WTC11 (cell line): ENCODE measurements at regions not wholly inside any gene's neighbourhood (a gene's known extent, or its start where the extent isn't known, plus 50 kb on each side); places are given as distances from the start of the nearest gene placed in this dataset.

Experiments used
- ATAC-seq: fragments of 200-7000 bp; cut with Tn5 transposase; 2 replicates; pipeline ENCODE4 v1.10.0; 2021; ENCODE audit warnings: mild to moderate bottlenecking, moderate library complexity
- CTCF ChIA-PET: fragments of 300-600 bp; sonication (Branson Sonifier 250); formaldehyde crosslinking; loops from one replicate; lab custom pipeline; 2021; ENCODE audit warnings: antibody characterized with exemption; lab: Charles Lee
- POLR2A ChIA-PET: fragments of 350-600 bp; sonication (Branson Sonifier 250); formaldehyde crosslinking; loops from one replicate; lab custom pipeline; 2021; ENCODE audit warnings: antibody characterized with exemption; lab: Charles Lee
- DNase-seq: peaks from one replicate; pipeline ENCODE4 v3.0.0; 2021; ENCODE audit warnings: low spot score
- H3K27ac Mint-ChIP-seq: 2 replicates; pipeline ENCODE4 v1.8.0; 2021; ENCODE audit warnings: mixed read lengths
- H3K27me3 Mint-ChIP-seq: 2 replicates; pipeline ENCODE4 v1.8.0; 2021; ENCODE audit warnings: low read depth, mild to moderate bottlenecking, moderate library complexity, mixed read lengths
- H3K36me3 Mint-ChIP-seq: 2 replicates; pipeline ENCODE4 v1.8.0; 2021; ENCODE audit warnings: mixed read lengths
- H3K4me1 Mint-ChIP-seq: 2 replicates; pipeline ENCODE4 v1.8.0; 2022; ENCODE audit warnings: mixed read lengths
- H3K4me3 Mint-ChIP-seq: 2 replicates; pipeline ENCODE4 v1.8.0; 2021; ENCODE audit warnings: mild to moderate bottlenecking, moderate library complexity, mixed read lengths
- H3K9me3 Mint-ChIP-seq: 2 replicates; pipeline ENCODE4 v1.8.0; 2021; ENCODE audit warnings: mixed read lengths
- ATF1 ChIP-seq: sonication (generic); formaldehyde crosslinking; IDR thresholded peaks from 2 replicates; pipeline ENCODE4 v1.8.1; 2023; ENCODE audit warnings: mild to moderate bottlenecking, moderate library complexity, missing genetic modification reagents
- CREM ChIP-seq: sonication (generic); formaldehyde crosslinking; IDR thresholded peaks from 2 replicates; pipeline ENCODE4 v1.8.1; 2022; ENCODE audit warnings: mild to moderate bottlenecking, missing genetic modification reagents, moderate library complexity
- E2F1 ChIP-seq: sonication (generic); formaldehyde crosslinking; IDR thresholded peaks from 2 replicates; pipeline ENCODE4 v1.8.0; 2022; ENCODE audit warnings: mild to moderate bottlenecking, missing genetic modification reagents
- E2F5 ChIP-seq: sonication (generic); formaldehyde crosslinking; IDR thresholded peaks from 2 replicates; pipeline ENCODE4 v1.8.1; 2022; ENCODE audit warnings: mild to moderate bottlenecking, moderate library complexity, missing genetic modification reagents
- ESRRA ChIP-seq: sonication (generic); formaldehyde crosslinking; IDR thresholded peaks from 2 replicates; pipeline ENCODE4 v1.8.1; 2022; ENCODE audit warnings: mild to moderate bottlenecking, missing genetic modification reagents, borderline replicate concordance
- FOXJ3 ChIP-seq: sonication (generic); formaldehyde crosslinking; IDR thresholded peaks from 2 replicates; pipeline ENCODE4 v1.9.0; 2021; ENCODE audit warnings: missing genetic modification reagents, mild to moderate bottlenecking, borderline replicate concordance
- FOXP1 ChIP-seq: sonication (generic); formaldehyde crosslinking; IDR thresholded peaks from 2 replicates; pipeline ENCODE4 v1.8.0; 2022; ENCODE audit warnings: missing genetic modification reagents, mild to moderate bottlenecking, moderate library complexity, borderline replicate concordance
- GABPB1 ChIP-seq: sonication (generic); formaldehyde crosslinking; IDR thresholded peaks from 2 replicates; pipeline ENCODE4 v1.8.1; 2023; ENCODE audit warnings: mild to moderate bottlenecking, missing genetic modification reagents
- HMGA2 ChIP-seq: fragments of 250-450 bp; sonication (Bioruptor Pico); IDR thresholded peaks from 2 replicates; pipeline ENCODE4 v1.4.0; 2021; ENCODE audit warnings: mild to moderate bottlenecking, moderate library complexity
- IRF2 ChIP-seq: sonication (generic); formaldehyde crosslinking; IDR thresholded peaks from 2 replicates; pipeline ENCODE4 v1.8.0; 2022; ENCODE audit warnings: low read depth, missing genetic modification reagents, borderline replicate concordance
- NFATC4 ChIP-seq: fragments of 250-450 bp; sonication (Bioruptor Pico); IDR thresholded peaks from 2 replicates; pipeline ENCODE4 v1.9.0; 2021; ENCODE audit warnings: mild to moderate bottlenecking
- OVOL2 ChIP-seq: fragments of 250-450 bp; sonication (Bioruptor Pico); IDR thresholded peaks from 2 replicates; pipeline ENCODE4 v1.9.0; 2021; ENCODE audit warnings: mild to moderate bottlenecking, borderline replicate concordance
- PRRX2 ChIP-seq: fragments of 250-450 bp; sonication (Bioruptor Pico); IDR thresholded peaks from 2 replicates; pipeline ENCODE4 v1.8.0; 2021; ENCODE audit warnings: mild to moderate bottlenecking
- RORB ChIP-seq: fragments of 250-450 bp; sonication (Bioruptor Pico); IDR thresholded peaks from 2 replicates; pipeline ENCODE4 v1.9.0; 2021; ENCODE audit warnings: mild to moderate bottlenecking
- SMAD3 ChIP-seq: sonication (generic); formaldehyde crosslinking; IDR thresholded peaks from 2 replicates; pipeline ENCODE4 v1.8.0; 2022; ENCODE audit warnings: missing genetic modification reagents, mild to moderate bottlenecking, borderline replicate concordance
- SMAD4 ChIP-seq: sonication (generic); formaldehyde crosslinking; IDR thresholded peaks from 2 replicates; pipeline ENCODE4 v1.8.0; 2022; ENCODE audit warnings: mild to moderate bottlenecking, missing genetic modification reagents
- TEAD4 ChIP-seq: sonication (generic); formaldehyde crosslinking; IDR thresholded peaks from 2 replicates; pipeline ENCODE4 v1.8.0; 2022; ENCODE audit warnings: mild to moderate bottlenecking, missing genetic modification reagents
- ZBTB43 ChIP-seq: sonication (generic); formaldehyde crosslinking; IDR thresholded peaks from 2 replicates; pipeline ENCODE4 v1.8.1; 2023; ENCODE audit warnings: mild to moderate bottlenecking, missing genetic modification reagents
- ZNF138 ChIP-seq: sonication (generic); formaldehyde crosslinking; conservative IDR thresholded peaks from 2 replicates; pipeline ENCODE4 v1.8.1; 2022; ENCODE audit warnings: mild to moderate bottlenecking, moderate library complexity, missing genetic modification reagents
- ZNF232 ChIP-seq: sonication (generic); formaldehyde crosslinking; IDR thresholded peaks from 2 replicates; pipeline ENCODE4 v1.8.0; 2022; ENCODE audit warnings: mild to moderate bottlenecking, missing genetic modification reagents
- ZNF396 ChIP-seq: fragments of 250-450 bp; sonication (Bioruptor Pico); IDR thresholded peaks from 2 replicates; pipeline ENCODE4 v1.8.0; 2021; ENCODE audit warnings: mild to moderate bottlenecking, moderate library complexity, borderline replicate concordance
- ZNF416 ChIP-seq: fragments of 250-450 bp; sonication (Bioruptor Pico); IDR thresholded peaks from 2 replicates; pipeline ENCODE4 v1.9.0; 2021; ENCODE audit warnings: mild to moderate bottlenecking, inconsistent platforms
- ZNF423 ChIP-seq: fragments of 250-450 bp; sonication (Bioruptor Pico); IDR thresholded peaks from 2 replicates; pipeline ENCODE4 v2.1.2; 2022; ENCODE audit warnings: mild to moderate bottlenecking, moderate library complexity
- ZNF671 ChIP-seq: fragments of 250-450 bp; sonication (Bioruptor Pico); IDR thresholded peaks from 2 replicates; pipeline ENCODE4 v1.8.0; 2021; ENCODE audit warnings: mild to moderate bottlenecking
- TF ChIP-seq, protein P1 (sequence below): sonication (generic); formaldehyde crosslinking; IDR thresholded peaks from 2 replicates; pipeline ENCODE4 v1.8.1; 2023; ENCODE audit warnings: mild to moderate bottlenecking, missing genetic modification reagents, moderate library complexity
- TF ChIP-seq, protein P2 (sequence below): sonication (generic); formaldehyde crosslinking; IDR thresholded peaks from 2 replicates; pipeline ENCODE4 v1.8.0; 2022; ENCODE audit warnings: mild to moderate bottlenecking, missing genetic modification reagents
- TF ChIP-seq, protein P3 (sequence below): sonication (generic); formaldehyde crosslinking; IDR thresholded peaks from 2 replicates; pipeline ENCODE4 v1.8.1; 2022; ENCODE audit warnings: low read depth, mild to moderate bottlenecking, moderate library complexity, missing genetic modification reagents, borderline replicate concordance
- TF ChIP-seq, protein P4 (sequence below): fragments of 250-450 bp; sonication (Bioruptor Pico); IDR thresholded peaks from 2 replicates; pipeline ENCODE4 v1.9.0; 2021; ENCODE audit warnings: moderate library complexity, mild to moderate bottlenecking, inconsistent platforms, borderline replicate concordance

DNA sequence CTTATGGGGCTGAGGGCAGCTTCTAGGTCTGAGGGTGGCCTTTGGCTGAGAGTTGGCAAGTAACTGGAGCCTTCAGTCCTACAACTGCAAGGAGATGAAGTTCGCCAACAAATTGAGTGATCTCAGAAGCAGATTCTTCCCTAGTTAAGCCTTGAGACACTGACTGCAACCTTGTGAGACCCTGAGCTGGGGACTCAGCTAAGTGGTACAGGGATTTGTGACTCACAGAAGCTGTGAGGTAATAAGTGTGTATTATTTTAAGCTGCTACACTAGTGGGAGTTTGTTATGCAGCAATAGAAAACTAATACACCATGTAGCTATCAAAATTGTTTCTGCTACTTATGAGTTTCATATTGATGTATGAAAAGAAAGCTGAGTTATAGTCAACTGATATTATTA is 279.2 kb downstream of the PIK3R1 start:
- TF ChIP-seq ZBTB43 = no peak
- TF ChIP-seq NFATC4 (CRISPR knock-in tag) = no peak
- no peak for TF ChIP-seq FOXP1 (CRISPR knock-in tag)
- TF ChIP-seq ZNF671 (CRISPR knock-in tag) = no peak
- TF ChIP-seq HMGA2 (CRISPR knock-in tag) = no peak
- TF ChIP-seq FOXJ3 = no peak
- no peak for TF ChIP-seq SMAD4 (CRISPR knock-in tag)
- TF ChIP-seq E2F1 (CRISPR knock-in tag) = no peak
- TF ChIP-seq, protein P1, sequence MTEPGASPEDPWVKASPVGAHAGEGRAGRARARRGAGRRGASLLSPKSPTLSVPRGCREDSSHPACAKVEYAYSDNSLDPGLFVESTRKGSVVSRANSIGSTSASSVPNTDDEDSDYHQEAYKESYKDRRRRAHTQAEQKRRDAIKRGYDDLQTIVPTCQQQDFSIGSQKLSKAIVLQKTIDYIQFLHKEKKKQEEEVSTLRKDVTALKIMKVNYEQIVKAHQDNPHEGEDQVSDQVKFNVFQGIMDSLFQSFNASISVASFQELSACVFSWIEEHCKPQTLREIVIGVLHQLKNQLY (CRISPR knock-in tag) = no peak
- TF ChIP-seq SMAD3 (CRISPR knock-in tag) = no peak
- TF ChIP-seq, protein P2, sequence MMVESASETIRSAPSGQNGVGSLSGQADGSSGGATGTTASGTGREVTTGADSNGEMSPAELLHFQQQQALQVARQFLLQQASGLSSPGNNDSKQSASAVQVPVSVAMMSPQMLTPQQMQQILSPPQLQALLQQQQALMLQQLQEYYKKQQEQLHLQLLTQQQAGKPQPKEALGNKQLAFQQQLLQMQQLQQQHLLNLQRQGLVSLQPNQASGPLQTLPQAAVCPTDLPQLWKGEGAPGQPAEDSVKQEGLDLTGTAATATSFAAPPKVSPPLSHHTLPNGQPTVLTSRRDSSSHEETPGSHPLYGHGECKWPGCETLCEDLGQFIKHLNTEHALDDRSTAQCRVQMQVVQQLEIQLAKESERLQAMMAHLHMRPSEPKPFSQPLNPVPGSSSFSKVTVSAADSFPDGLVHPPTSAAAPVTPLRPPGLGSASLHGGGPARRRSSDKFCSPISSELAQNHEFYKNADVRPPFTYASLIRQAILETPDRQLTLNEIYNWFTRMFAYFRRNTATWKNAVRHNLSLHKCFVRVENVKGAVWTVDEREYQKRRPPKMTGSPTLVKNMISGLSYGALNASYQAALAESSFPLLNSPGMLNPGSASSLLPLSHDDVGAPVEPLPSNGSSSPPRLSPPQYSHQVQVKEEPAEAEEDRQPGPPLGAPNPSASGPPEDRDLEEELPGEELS (CRISPR knock-in tag) = no peak
- no peak for TF ChIP-seq PRRX2
- no peak for TF ChIP-seq GABPB1
- TF ChIP-seq, all 79 proteins: peak for 0
- H3K4me1 Mint-ChIP-seq = peaks cover 19% of the 10 kb centered on the region
- ChIA-PET POLR2A (no interaction called here), CTCF (no interaction called here)
- H3K4me3 Mint-ChIP-seq = no peak overlapping the region
- H3K36me3 Mint-ChIP-seq = peaks cover 51% of the 10 kb centered on the region
- H3K27me3 Mint-ChIP-seq = peaks cover 11% of the 10 kb centered on the region
- H3K27ac Mint-ChIP-seq = no peak overlapping the region
- H3K9me3 Mint-ChIP-seq = peaks cover 66% of the 10 kb centered on the region
- DNase-seq = no peak
- ATAC-seq = no peak

DNA sequence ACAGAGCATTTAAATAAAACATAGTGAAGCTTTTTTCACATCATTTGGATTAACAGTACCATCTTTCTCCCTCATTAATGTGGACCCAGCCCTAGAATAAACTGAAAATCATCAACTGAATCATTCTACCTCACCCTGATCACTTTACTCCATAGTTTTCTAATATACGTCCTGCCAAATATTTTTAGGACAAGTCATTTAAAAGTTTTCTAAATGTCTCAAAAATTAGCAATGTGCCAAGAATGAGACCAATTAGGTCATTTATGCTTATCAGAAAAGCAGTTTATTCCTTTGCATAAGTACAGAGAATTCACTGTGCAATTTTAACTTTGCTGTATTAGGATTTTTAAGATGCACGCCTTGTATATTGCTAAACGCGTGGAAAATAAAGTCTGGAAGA is 284.4 kb downstream of the PIK3R1 start:
- peaks cover 46% of the 10 kb centered on the region for H3K36me3 Mint-ChIP-seq
- no peak overlapping the region for H3K4me3 Mint-ChIP-seq
- DNase-seq (no peak), ATAC-seq (no peak)
- peaks cover 11% of the 10 kb centered on the region for H3K27me3 Mint-ChIP-seq
- H3K9me3 Mint-ChIP-seq = peaks cover 58% of the 10 kb centered on the region
- no peaks in the 10 kb centered on the region for H3K4me1 Mint-ChIP-seq
- CTCF ChIA-PET = no interaction called here
- H3K27ac Mint-ChIP-seq = no peak overlapping the region
- POLR2A ChIA-PET = no interaction called here
- TF ChIP-seq ZNF416 (no peak), ATF1 (CRISPR knock-in tag) (no peak), ZNF396 (no peak), ZNF423 (CRISPR knock-in tag) (no peak), ZNF232 (CRISPR knock-in tag) (no peak), E2F5 (CRISPR knock-in tag) (no peak), CREM (CRISPR knock-in tag) (no peak), ZNF138 (CRISPR knock-in tag) (no peak), RORB (CRISPR knock-in tag) (no peak), ZBTB43 (no peak), OVOL2 (no peak), IRF2 (CRISPR knock-in tag) (no peak), ESRRA (CRISPR knock-in tag) (no peak), TEAD4 (CRISPR knock-in tag) (no peak)
- TF ChIP-seq, protein P1 (CRISPR knock-in tag) = no peak
- TF ChIP-seq, protein P3, sequence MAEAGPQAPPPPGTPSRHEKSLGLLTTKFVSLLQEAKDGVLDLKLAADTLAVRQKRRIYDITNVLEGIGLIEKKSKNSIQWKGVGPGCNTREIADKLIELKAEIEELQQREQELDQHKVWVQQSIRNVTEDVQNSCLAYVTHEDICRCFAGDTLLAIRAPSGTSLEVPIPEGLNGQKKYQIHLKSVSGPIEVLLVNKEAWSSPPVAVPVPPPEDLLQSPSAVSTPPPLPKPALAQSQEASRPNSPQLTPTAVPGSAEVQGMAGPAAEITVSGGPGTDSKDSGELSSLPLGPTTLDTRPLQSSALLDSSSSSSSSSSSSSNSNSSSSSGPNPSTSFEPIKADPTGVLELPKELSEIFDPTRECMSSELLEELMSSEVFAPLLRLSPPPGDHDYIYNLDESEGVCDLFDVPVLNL (CRISPR knock-in tag) = no peak
- TF ChIP-seq, protein P4, sequence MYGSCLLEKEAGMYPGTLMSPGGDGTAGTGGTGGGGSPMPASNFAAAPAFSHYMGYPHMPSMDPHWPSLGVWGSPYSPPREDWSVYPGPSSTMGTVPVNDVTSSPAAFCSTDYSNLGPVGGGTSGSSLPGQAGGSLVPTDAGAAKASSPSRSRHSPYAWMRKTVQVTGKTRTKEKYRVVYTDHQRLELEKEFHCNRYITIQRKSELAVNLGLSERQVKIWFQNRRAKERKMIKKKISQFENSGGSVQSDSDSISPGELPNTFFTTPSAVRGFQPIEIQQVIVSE (CRISPR knock-in tag) = no peak
